H9 (cell line): ENCODE measurements at regions not wholly inside any gene's neighbourhood (a gene's known extent, or its start where the extent isn't known, plus 50 kb on each side); places are given as distances from the start of the nearest gene placed in this dataset.

Source experiments
- DNase-seq: peaks from one replicate; pipeline ENCODE4 v3.0.0-alpha.2; 2017
- H2AFZ ChIP-seq: one replicate; pipeline ENCODE4 v1.6.1; 2013; ENCODE audit warnings: mild to moderate bottlenecking, low read length, control low read depth, moderate library complexity
- H2AK5ac ChIP-seq: 2 replicates; pipeline ENCODE4 v1.6.1; 2013; ENCODE audit warnings: low read length, control low read depth, mixed read lengths; ENCODE audit not compliant: insufficient read length
- H2BK120ac ChIP-seq: one replicate; pipeline ENCODE4 v1.6.1; 2013; ENCODE audit warnings: low read depth, mild to moderate bottlenecking, low read length, control low read depth, inconsistent platforms; ENCODE audit not compliant: poor library complexity, severe bottlenecking
- H2BK12ac ChIP-seq: 2 replicates; pipeline ENCODE4 v1.6.1; 2013; ENCODE audit warnings: low read length, control low read depth, mixed read lengths, low read depth; ENCODE audit not compliant: insufficient read length
- H2BK15ac ChIP-seq: 2 replicates; pipeline ENCODE4 v1.6.1; 2013; ENCODE audit warnings: low read depth, low read length, control low read depth
- H2BK20ac ChIP-seq: one replicate; pipeline ENCODE4 v1.6.1; 2013; ENCODE audit warnings: low read depth, mild to moderate bottlenecking, low read length, control low read depth, inconsistent platforms; ENCODE audit not compliant: poor library complexity, severe bottlenecking
- H2BK5ac ChIP-seq: 2 replicates; pipeline ENCODE4 v1.6.1; 2013; ENCODE audit warnings: low read length, control low read depth, mixed read lengths; ENCODE audit not compliant: insufficient read length
- H3K14ac ChIP-seq: 2 replicates; pipeline ENCODE4 v1.6.1; 2013; ENCODE audit warnings: low read length, control low read depth; ENCODE audit not compliant: insufficient read depth
- H3K18ac ChIP-seq: 2 replicates; pipeline ENCODE4 v1.6.1; 2013; ENCODE audit warnings: low read depth, mild to moderate bottlenecking, mixed read lengths, low read length, control low read depth; ENCODE audit not compliant: insufficient read length
- H3K23ac ChIP-seq: 2 replicates; pipeline ENCODE4 v1.6.1; 2013; ENCODE audit warnings: low read length, control low read depth, mixed read lengths, low read depth; ENCODE audit not compliant: insufficient read length
- H3K23me2 ChIP-seq: 2 replicates; pipeline ENCODE4 v1.6.1; 2013; ENCODE audit warnings: low read depth, mild to moderate bottlenecking, mixed read lengths, low read length, control low read depth; ENCODE audit not compliant: insufficient read length, poor library complexity, severe bottlenecking
- H3K27ac ChIP-seq: 2 replicates; pipeline ENCODE4 v1.5.1; 2013; ENCODE audit warnings: low read length, control low read depth, mixed read lengths, low read depth; ENCODE audit not compliant: insufficient read length
- H3K27me3 ChIP-seq: 2 replicates; pipeline ENCODE4 v1.6.1; 2013; ENCODE audit warnings: low read length, control low read depth, inconsistent platforms; ENCODE audit not compliant: insufficient read depth
- H3K4ac ChIP-seq: 2 replicates; pipeline ENCODE4 v1.6.1; 2013; ENCODE audit warnings: low read depth, mild to moderate bottlenecking, control low read depth, inconsistent platforms, low read length, moderate library complexity
- H3K4me1 ChIP-seq: 2 replicates; pipeline ENCODE4 v1.6.1; 2013; ENCODE audit warnings: low read length, control low read depth, inconsistent platforms; ENCODE audit not compliant: insufficient read depth
- H3K4me2 ChIP-seq: 2 replicates; pipeline ENCODE4 v1.6.1; 2013; ENCODE audit warnings: low read length, control low read depth, mixed read lengths; ENCODE audit not compliant: insufficient read length, insufficient read depth
- H3K56ac ChIP-seq: 2 replicates; pipeline ENCODE4 v1.6.1; 2013; ENCODE audit warnings: low read depth, mild to moderate bottlenecking, mixed read lengths, low read length, control low read depth; ENCODE audit not compliant: insufficient read length
- H3K79me1 ChIP-seq: 2 replicates; pipeline ENCODE4 v1.6.1; 2013; ENCODE audit warnings: low read depth, mild to moderate bottlenecking, moderate library complexity, low read length, control low read depth, inconsistent platforms; ENCODE audit not compliant: insufficient read depth, poor library complexity, severe bottlenecking
- H3K79me2 ChIP-seq: 2 replicates; pipeline ENCODE4 v1.6.1; 2013; ENCODE audit warnings: low read length, control low read depth, inconsistent platforms; ENCODE audit not compliant: insufficient read depth
- H3K9ac ChIP-seq: 2 replicates; pipeline ENCODE4 v1.6.1; 2013; ENCODE audit warnings: low read length, control low read depth, mixed read lengths; ENCODE audit not compliant: insufficient read length; ENCODE audit errors: extremely low read depth
- H3K9me3 ChIP-seq: one replicate; pipeline ENCODE4 v1.6.1; 2013; ENCODE audit warnings: low read depth, low read length, inconsistent platforms; ENCODE audit not compliant: control insufficient read depth
- H3T11ph ChIP-seq: one replicate; pipeline ENCODE4 v1.6.1; 2013; ENCODE audit warnings: mild to moderate bottlenecking, low read length, control low read depth, inconsistent platforms
- H4K20me1 ChIP-seq: one replicate; pipeline ENCODE4 v1.6.1; 2013; ENCODE audit not compliant: control insufficient read depth, insufficient read length, insufficient read depth
- H4K5ac ChIP-seq: 2 replicates; pipeline ENCODE4 v1.6.1; 2013; ENCODE audit warnings: low read depth, mild to moderate bottlenecking, mixed read lengths, low read length, control low read depth; ENCODE audit not compliant: insufficient read length
- H4K8ac ChIP-seq: replicated peaks from 2 replicates; pipeline ENCODE4 v1.6.1; 2013; ENCODE audit warnings: low read length, control low read depth, mixed read lengths, low read depth; ENCODE audit not compliant: insufficient read length
- H4K91ac ChIP-seq: 2 replicates; pipeline ENCODE4 v1.6.1; 2013; ENCODE audit warnings: low read depth, mild to moderate bottlenecking, moderate library complexity, mixed read lengths, low read length, control low read depth; ENCODE audit not compliant: insufficient read length
- H3K27ac Mint-ChIP-seq, 3 experiments: 2 replicates in 2 of 3; 3 replicates in 1 of 3; pipeline ENCODE4 v1.8.0; 2020 to 2021; ENCODE audit warnings: mixed read lengths in 3 of 3, mild to moderate bottlenecking in 1 of 3, moderate library complexity in 1 of 3
- H3K27me3 Mint-ChIP-seq: 2 replicates; pipeline ENCODE4 v1.8.0; 2021; ENCODE audit warnings: low read depth, mild to moderate bottlenecking, moderate library complexity, mixed read lengths
- H3K36me3 Mint-ChIP-seq, 3 experiments: 2 replicates in 2 of 3; 3 replicates in 1 of 3; pipeline ENCODE4 v1.8.0; 2020 to 2021; ENCODE audit warnings: low read depth in 3 of 3, mixed read lengths in 3 of 3; ENCODE audit not compliant: insufficient read depth in 1 of 3
- H3K4me1 Mint-ChIP-seq, 2 experiments: 2 replicates each; pipeline ENCODE4 v1.8.0; 2020; ENCODE audit warnings: mixed read lengths in 2 of 2
- H3K4me3 Mint-ChIP-seq, 2 experiments: 2 replicates in 1 of 2; 3 replicates in 1 of 2; pipeline ENCODE4 v1.8.0; 2020 to 2021; ENCODE audit warnings: mild to moderate bottlenecking in 2 of 2, mixed read lengths in 2 of 2, moderate library complexity in 1 of 2
- H3K9me3 Mint-ChIP-seq, 2 experiments: 2 replicates in 1 of 2; 3 replicates in 1 of 2; pipeline ENCODE4 v1.8.0; 2020; ENCODE audit warnings: mild to moderate bottlenecking in 2 of 2, mixed read lengths in 2 of 2, moderate library complexity in 1 of 2
- TF ChIP-seq, protein P1 (sequence below): fragments of 200-600 bp; sonication (generic); conservative IDR thresholded peaks from 3 replicates; pipeline ENCODE4 v1.8.0; 2021; ENCODE audit warnings: antibody characterized with exemption, mild to moderate bottlenecking

- Histone ChIP-seq H3K9ac (no peak overlapping the region), H3K9me3 (no peaks in the 10 kb centered on the region), H3K14ac (no peak overlapping the region), H2BK15ac (no peak overlapping the region), H3T11ph (no peak overlapping the region), H4K91ac (no peak overlapping the region), H3K4me1 (no peaks in the 10 kb centered on the region), H3K79me2 (no peaks in the 10 kb centered on the region), H3K27ac (no peak overlapping the region), H3K4ac (no peak overlapping the region), H3K18ac (no peak overlapping the region), H3K79me1 (no peaks in the 10 kb centered on the region), H3K27me3 (no peaks in the 10 kb centered on the region), H2BK120ac (no peak overlapping the region), H4K5ac (no peak overlapping the region), H4K20me1 (no peaks in the 10 kb centered on the region), H3K56ac (no peak overlapping the region), H2AFZ (no peak overlapping the region), H3K23ac (no peak overlapping the region), H2BK20ac (no peak overlapping the region), H3K23me2 (no peaks in the 10 kb centered on the region), H3K4me2 (no peak overlapping the region), H2BK12ac (no peak overlapping the region), H2BK5ac (no peak overlapping the region), H2AK5ac (no peak overlapping the region), H4K8ac (no peak overlapping the region)
- peaks cover 10 to 14% of the 10 kb centered on the region in 2 experiments for H3K9me3 Mint-ChIP-seq
- TF ChIP-seq, protein P1, sequence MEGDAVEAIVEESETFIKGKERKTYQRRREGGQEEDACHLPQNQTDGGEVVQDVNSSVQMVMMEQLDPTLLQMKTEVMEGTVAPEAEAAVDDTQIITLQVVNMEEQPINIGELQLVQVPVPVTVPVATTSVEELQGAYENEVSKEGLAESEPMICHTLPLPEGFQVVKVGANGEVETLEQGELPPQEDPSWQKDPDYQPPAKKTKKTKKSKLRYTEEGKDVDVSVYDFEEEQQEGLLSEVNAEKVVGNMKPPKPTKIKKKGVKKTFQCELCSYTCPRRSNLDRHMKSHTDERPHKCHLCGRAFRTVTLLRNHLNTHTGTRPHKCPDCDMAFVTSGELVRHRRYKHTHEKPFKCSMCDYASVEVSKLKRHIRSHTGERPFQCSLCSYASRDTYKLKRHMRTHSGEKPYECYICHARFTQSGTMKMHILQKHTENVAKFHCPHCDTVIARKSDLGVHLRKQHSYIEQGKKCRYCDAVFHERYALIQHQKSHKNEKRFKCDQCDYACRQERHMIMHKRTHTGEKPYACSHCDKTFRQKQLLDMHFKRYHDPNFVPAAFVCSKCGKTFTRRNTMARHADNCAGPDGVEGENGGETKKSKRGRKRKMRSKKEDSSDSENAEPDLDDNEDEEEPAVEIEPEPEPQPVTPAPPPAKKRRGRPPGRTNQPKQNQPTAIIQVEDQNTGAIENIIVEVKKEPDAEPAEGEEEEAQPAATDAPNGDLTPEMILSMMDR = no peak
- no peak overlapping the region for H3K4me3 Mint-ChIP-seq
- no peaks in the 10 kb centered on the region; the same call in 1 of the 2 replicates for H3K27me3 Mint-ChIP-seq
- no peak for DNase-seq
- H3K4me1 Mint-ChIP-seq = no peaks in the 10 kb centered on the region
- peaks cover 3 to 9% (median 5%) of the 10 kb centered on the region in 3 experiments; a peak in 6 of 7 replicates for H3K36me3 Mint-ChIP-seq
- no peak overlapping the region for H3K27ac Mint-ChIP-seq
Measured at GRCh38 chr1:170836141-170836540, 99.2 kb upstream of the MROH9 start.
